K562 (cell line): ENCODE measurements at regions not wholly inside any gene's neighbourhood (a gene's known extent, or its start where the extent isn't known, plus 50 kb on each side); places are given as distances from the start of the nearest gene placed in this dataset.

Experiments used
- ATAC-seq: fragments of 200-7000 bp; cut with Tn5 transposase; 3 replicates; pipeline ENCODE4 v1.9.1; 2020; ENCODE audit warnings: moderate library complexity
- BruUV-seq: library from RNA; stranded (reverse); fragments of 400-500 nt; replicated peaks from 2 replicates; lab custom pipeline; 2021; lab: Mats Ljungman, UMichigan
- CTCF ChIA-PET: fragments of 300-600 bp; formaldehyde crosslinking; extraction: SDS; loops from one replicate; lab custom pipeline; 2021; ENCODE audit warnings: low intra/inter-chr PET ratio; lab: Yijun Ruan, JAX
- POLR2A ChIA-PET: fragments of 300-600, 350-650 bp; sonication (Branson Sonifier 250); formaldehyde crosslinking; extraction: SDS; loops from one replicate; lab custom pipeline; 2021; ENCODE audit warnings: antibody characterized with exemption, inconsistent platforms; lab: Yijun Ruan, JAX
- DNase-seq, 4 experiments: peaks; one replicate each; pipeline versions ENCODE4 v3.0.0 to v3.0.0-alpha.2; 2011 to 2018; ENCODE audit warnings: low spot score in 3 of 4, mixed read lengths in 3 of 4; ENCODE audit errors: extremely low read depth in 1 of 4
- FAIRE-seq: peaks from 2 replicates; lab custom pipeline; 2011; peaks lifted over from hg19 to GRCh38; lab: Jason Lieb, UNC
- H2AFZ ChIP-seq: 2 replicates; pipeline ENCODE4 v1.6.0; 2011; ENCODE audit warnings: low read depth, low read length, control low read depth, inconsistent platforms
- H3K27ac ChIP-seq: fragments of 200-600 bp; 3 replicates; pipeline ENCODE4 v1.8.0; 2011; ENCODE audit warnings: low read depth, mild to moderate bottlenecking, control low read depth, inconsistent platforms, low read length, moderate library complexity, mixed read lengths; ENCODE audit errors: extremely low read depth
- H3K27me3 ChIP-seq, 2 experiments: fragments of 300-600 bp in 1 of 2; 2 replicates in 1 of 2; 3 replicates in 1 of 2; pipeline versions ENCODE4 v1.6.0 to v1.8.0; 2011; ENCODE audit warnings: inconsistent platforms in 2 of 2, low read length in 2 of 2, mild to moderate bottlenecking in 1 of 2, mixed read lengths in 1 of 2, moderate library complexity in 1 of 2; ENCODE audit not compliant: control insufficient read depth in 2 of 2, insufficient read depth in 2 of 2
- H3K36me3 ChIP-seq: fragments of 300-600 bp; 3 replicates; pipeline ENCODE4 v1.8.0; 2011; ENCODE audit warnings: mild to moderate bottlenecking, low read length, inconsistent platforms; ENCODE audit not compliant: control insufficient read depth, insufficient read depth
- H3K4me1 ChIP-seq, 2 experiments: fragments of 200-600 bp in 1 of 2; replicated peaks in 1 of 2; 2 replicates in 1 of 2; 3 replicates in 1 of 2; pipeline versions ENCODE4 v1.5.1 to v1.8.0; 2011; ENCODE audit warnings: inconsistent platforms in 2 of 2, low read length in 2 of 2, mild to moderate bottlenecking in 1 of 2, mixed read lengths in 1 of 2, moderate library complexity in 1 of 2; ENCODE audit not compliant: control insufficient read depth in 2 of 2, insufficient read depth in 2 of 2
- H3K4me2 ChIP-seq: 2 replicates; pipeline ENCODE4 v1.6.1; 2011; ENCODE audit warnings: low read length, control low read depth, inconsistent platforms, mixed read lengths; ENCODE audit not compliant: insufficient read depth
- H3K4me3 ChIP-seq: fragments of 200-600 bp; sonication (generic), shearing (Covaris generic); 2 replicates; pipeline ENCODE4 v1.5.1; 2016; ENCODE audit warnings: control low read depth, inconsistent platforms
- H3K79me2 ChIP-seq: fragments of 200-600 bp; 3 replicates; pipeline ENCODE4 v1.8.0; 2011; ENCODE audit warnings: low read length, inconsistent platforms; ENCODE audit not compliant: control insufficient read depth, insufficient read depth
- H3K9ac ChIP-seq, 2 experiments: 2 replicates each; pipeline versions ENCODE4 v1.6.0 to v1.6.1; 2011; ENCODE audit warnings: low read depth in 2 of 2, low read length in 2 of 2, control low read depth in 1 of 2, inconsistent platforms in 1 of 2, mild to moderate bottlenecking in 1 of 2, mixed read lengths in 1 of 2; ENCODE audit not compliant: insufficient read depth in 1 of 2
- H3K9me1 ChIP-seq: one replicate; pipeline ENCODE4 v1.6.0; 2011; ENCODE audit warnings: inconsistent platforms, mild to moderate bottlenecking, low read length, moderate library complexity; ENCODE audit not compliant: control insufficient read depth, insufficient read depth
- H3K9me3 ChIP-seq: replicated peaks from 2 replicates; pipeline ENCODE4 v1.5.1; 2011; ENCODE audit warnings: low read depth, low read length, inconsistent platforms; ENCODE audit not compliant: control insufficient read depth, insufficient read depth
- H4K20me1 ChIP-seq: replicated peaks from 2 replicates; pipeline ENCODE4 v1.6.1; 2011; ENCODE audit warnings: low read length, inconsistent platforms, mixed read lengths; ENCODE audit not compliant: control insufficient read depth, insufficient read depth
- AFF4 ChIP-seq: sonication (generic); formaldehyde crosslinking; IDR thresholded peaks from 2 replicates; pipeline ENCODE4 v1.8.0; 2023; ENCODE audit warnings: mild to moderate bottlenecking, missing genetic modification reagents
- CREM ChIP-seq: IDR thresholded peaks from 2 replicates; pipeline ENCODE4 v1.6.1; 2014; ENCODE audit warnings: antibody characterized with exemption, low read depth
- GATAD2A ChIP-seq: fragments of 450-650 bp; IDR thresholded peaks from 2 replicates; pipeline ENCODE4 v1.6.1; 2017
- HNRNPUL1 ChIP-seq: fragments of 200-400 bp; formaldehyde crosslinking; IDR thresholded peaks from 2 replicates; pipeline ENCODE4 v1.6.1; 2017; ENCODE audit warnings: low read length
- MAX ChIP-seq: sonication (generic); formaldehyde crosslinking; IDR thresholded peaks from 2 replicates; pipeline ENCODE4 v1.9.0; 2022; ENCODE audit warnings: mild to moderate bottlenecking, missing genetic modification reagents
- NFIX ChIP-seq: fragments of 250-450 bp; sonication (Bioruptor Pico); IDR thresholded peaks from 2 replicates; pipeline ENCODE4 v1.4.0; 2020; ENCODE audit warnings: low read depth, mild to moderate bottlenecking, moderate library complexity
- NR1H2 ChIP-seq: sonication (generic); formaldehyde crosslinking; IDR thresholded peaks from 2 replicates; pipeline ENCODE4 v1.4.0; 2020; ENCODE audit warnings: mild to moderate bottlenecking, missing genetic modification reagents
- SMARCA5 ChIP-seq: fragments of 450-650 bp; IDR thresholded peaks from 2 replicates; pipeline ENCODE4 v1.6.1; 2016
- TBL1XR1 ChIP-seq, 2 experiments: IDR thresholded peaks; 2 replicates each; pipeline ENCODE4 v1.6.1; 2012; ENCODE audit warnings: improper control_type of control experiment in 2 of 2, low read length in 2 of 2, mild to moderate bottlenecking in 1 of 2
- ZNF592 ChIP-seq: fragments of 450-650 bp; IDR thresholded peaks from 2 replicates; pipeline ENCODE4 v1.6.1; 2017; ENCODE audit warnings: antibody characterized with exemption, mild to moderate bottlenecking
- ZNF655 ChIP-seq: fragments of 250-450 bp; sonication (Bioruptor Pico); IDR thresholded peaks from 2 replicates; pipeline ENCODE4 v1.5.0; 2021
- WGBS: fragments of 100-300 bp; shearing (Covaris generic); methylation state at CpG from one replicate; pipeline ENCODE4 v1.1.6; 2016; ENCODE audit warnings: low coverage, mixed read lengths; ENCODE audit not compliant: insufficient coverage; ENCODE audit errors: missing lambda C conversion rate; 5-methylcytosine and 5-hydroxymethylcytosine counted together
- in situ Hi-C: fragments of 300-500 bp; cut with MboI; formaldehyde crosslinking; loops from 4 replicates; pipeline ENCODE4 v1.15.0; 2018; ENCODE audit warnings: inconsistent platforms, mixed read lengths
- intact Hi-C: fragments of 100-400 bp; cut with micrococcal nuclease; formaldehyde crosslinking; loops from 2 replicates; pipeline ENCODE4 v1.14.2; 2022

GRCh38 chr4:164359881-164360280 is 394.1 kb upstream of the SMIM31 start:
- no peaks in the 10 kb centered on the region for H3K4me1 ChIP-seq
- no peaks in the 10 kb centered on the region for H3K27me3 ChIP-seq
- POLR2A ChIA-PET, result no interaction called here
- in situ Hi-C loops, result no loop called here
- ATAC-seq (no peak), DNase-seq (no peak), FAIRE-seq (no peak)
- H2AFZ ChIP-seq, result no peak overlapping the region
- H3K9me1 ChIP-seq, result no peaks in the 10 kb centered on the region
- no peaks in the 10 kb centered on the region for H3K36me3 ChIP-seq
- no peak overlapping the region for H3K9ac ChIP-seq
- no peak overlapping the region for H3K4me3 ChIP-seq
- BruUV-seq, result no TSS peak
- H4K20me1 ChIP-seq, result no peaks in the 10 kb centered on the region
- CTCF ChIA-PET, result interaction anchor here (0.6 kb wide), 1 partner anchor 12 kb away, joined by 3 read pairs; no protein-coding TSS in a partner anchor
- no peaks in the 10 kb centered on the region for H3K79me2 ChIP-seq
- TF ChIP-seq MAX (CRISPR knock-in tag) (no peak), AFF4 (CRISPR knock-in tag) (no peak), GATAD2A (no peak), NR1H2 (no peak), TBL1XR1 (IDR thresholded peaks at IDR 0.05; ENCODE audit: low read length in 2 of 2) (no peak), ZNF655 (CRISPR knock-in tag) (no peak), SMARCA5 (no peak), NFIX (CRISPR knock-in tag) (no peak), CREM (no peak), HNRNPUL1 (no peak), ZNF592 (no peak)
- no peaks in the 10 kb centered on the region for H3K9me3 ChIP-seq
- H3K27ac ChIP-seq, result no peak overlapping the region
- H3K4me2 ChIP-seq, result no peak overlapping the region
- 11% methylated on average over 6 of the region's 6 CpGs for WGBS
- intact Hi-C loops, result no loop called here
